A673 (cell line): ENCODE measurements at regions not wholly inside any gene's neighbourhood (a gene's known extent, or its start where the extent isn't known, plus 50 kb on each side); places are given as distances from the start of the nearest gene placed in this dataset.

ENCODE experiments used
- BruUV-seq: library from RNA; stranded (reverse); fragments of 400-500 nt; replicated peaks from 2 replicates; lab custom pipeline; 2021; lab: Mats Ljungman, UMichigan
- CTCF ChIA-PET: fragments of 300-600 bp; sonication (Branson Sonifier 250); formaldehyde crosslinking; loops from one replicate; lab custom pipeline; 2022; ENCODE audit warnings: antibody characterized with exemption; lab: Charles Lee
- POLR2A ChIA-PET: fragments of 300-600 bp; sonication (Branson Sonifier 250); formaldehyde crosslinking; loops from one replicate; lab custom pipeline; 2022; ENCODE audit warnings: antibody characterized with exemption; ENCODE audit not compliant: low non-redundant PET; lab: Charles Lee
- DNase-seq: peaks from one replicate; pipeline ENCODE4 v3.0.0-alpha.2; 2015; ENCODE audit warnings: low spot score
- H3K27ac ChIP-seq: fragments of 200-600 bp; sonication (generic); 2 replicates; pipeline ENCODE4 v1.5.1; 2016; ENCODE audit warnings: mixed run types, low read depth, mild to moderate bottlenecking, mixed read lengths, antibody characterized with exemption, low read length; ENCODE audit not compliant: poor library complexity, severe bottlenecking
- H3K27me3 ChIP-seq: fragments of 200-600 bp; sonication (generic); replicated peaks from 2 replicates; pipeline ENCODE4 v1.6.1; 2017; ENCODE audit warnings: mixed run types, low read depth, mild to moderate bottlenecking, mixed read lengths, antibody characterized with exemption, low read length; ENCODE audit not compliant: insufficient read depth, poor library complexity
- H3K36me3 ChIP-seq: fragments of 200-600 bp; sonication (generic); 2 replicates; pipeline ENCODE4 v1.6.1; 2016; ENCODE audit warnings: mixed run types, mild to moderate bottlenecking, mixed read lengths, antibody characterized with exemption, low read length; ENCODE audit not compliant: insufficient read depth, poor library complexity, severe bottlenecking
- H3K4me1 ChIP-seq: fragments of 200-600 bp; sonication (generic); 2 replicates; pipeline ENCODE4 v1.6.1; 2017; ENCODE audit warnings: mixed run types, mild to moderate bottlenecking, mixed read lengths, antibody characterized with exemption, low read length; ENCODE audit not compliant: insufficient read depth, poor library complexity, severe bottlenecking
- H3K4me3 ChIP-seq: fragments of 200-600 bp; sonication (generic); 2 replicates; pipeline ENCODE4 v1.5.1; 2016; ENCODE audit warnings: low read depth, mixed run types, mild to moderate bottlenecking, mixed read lengths, low read length; ENCODE audit not compliant: poor library complexity, severe bottlenecking
- H3K9me3 ChIP-seq: fragments of 200-600 bp; sonication (generic); 2 replicates; pipeline ENCODE4 v1.6.1; 2016; ENCODE audit warnings: mixed run types, low read depth, mild to moderate bottlenecking, mixed read lengths, antibody characterized with exemption, low read length; ENCODE audit not compliant: poor library complexity, severe bottlenecking
- EZH2 ChIP-seq: fragments of 200-600 bp; sonication (generic); IDR thresholded peaks from 2 replicates; pipeline ENCODE4 v1.6.1; 2017; ENCODE audit warnings: borderline replicate concordance, low read depth, mild to moderate bottlenecking, mixed read lengths, antibody characterized with exemption, low read length; ENCODE audit not compliant: poor library complexity, severe bottlenecking
- intact Hi-C: fragments of 100-400 bp; cut with micrococcal nuclease; formaldehyde crosslinking; loops from one replicate; pipeline ENCODE4 v1.10.0; 2022; ENCODE audit not compliant: unreplicated experiment
- TF ChIP-seq, protein P1 (sequence below): fragments of 300-800, 200-600 bp; sonication (generic); conservative IDR thresholded peaks from 2 replicates; pipeline ENCODE4 v1.5.1; 2017; ENCODE audit warnings: low read depth, mild to moderate bottlenecking, antibody characterized with exemption, low read length, moderate library complexity, mixed read lengths

DNA sequence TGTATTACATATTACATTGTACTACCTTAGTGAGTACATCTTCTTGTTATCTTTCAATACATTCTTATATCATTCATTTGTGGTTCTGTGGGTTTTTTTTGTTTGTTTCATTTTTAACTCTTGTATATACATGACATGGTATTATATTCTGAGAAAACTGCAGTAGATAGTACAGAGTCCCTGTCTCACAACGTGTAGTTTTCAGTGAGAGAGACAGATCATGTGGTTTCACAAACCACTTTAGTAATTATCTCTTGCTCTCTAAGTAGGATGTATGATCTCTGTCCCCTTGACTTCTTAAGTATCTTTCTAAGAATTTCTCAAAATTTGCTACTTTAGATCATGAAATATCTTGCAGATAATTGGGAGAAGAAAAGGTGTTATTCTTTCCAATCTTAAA, 745.9 kb upstream of the CDH9 start:
- CTCF ChIA-PET = no interaction called here
- POLR2A ChIA-PET = no interaction called here

DNA sequence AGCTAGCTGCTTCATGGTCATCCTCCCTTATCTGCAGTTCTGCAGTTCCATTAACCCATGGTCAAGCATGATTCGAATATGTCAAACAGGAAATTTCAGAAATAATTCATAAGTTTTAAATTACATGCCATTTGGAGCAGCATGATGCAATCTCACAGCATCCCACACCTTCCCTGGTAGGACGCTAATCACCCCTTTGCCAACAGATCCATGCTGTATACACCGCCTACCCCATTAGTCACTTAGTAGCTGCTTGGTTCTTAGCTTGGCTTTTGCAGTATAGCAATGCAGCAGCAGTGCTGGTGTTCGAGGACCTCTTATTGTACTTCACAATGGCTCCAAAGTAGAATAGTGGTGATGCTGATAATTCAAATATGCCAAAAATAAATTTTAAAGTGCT, 739.7 kb upstream of the CDH9 start:
- intact Hi-C loops = no loop called here
- CTCF ChIA-PET = no interaction called here
- TF ChIP-seq, protein P1, sequence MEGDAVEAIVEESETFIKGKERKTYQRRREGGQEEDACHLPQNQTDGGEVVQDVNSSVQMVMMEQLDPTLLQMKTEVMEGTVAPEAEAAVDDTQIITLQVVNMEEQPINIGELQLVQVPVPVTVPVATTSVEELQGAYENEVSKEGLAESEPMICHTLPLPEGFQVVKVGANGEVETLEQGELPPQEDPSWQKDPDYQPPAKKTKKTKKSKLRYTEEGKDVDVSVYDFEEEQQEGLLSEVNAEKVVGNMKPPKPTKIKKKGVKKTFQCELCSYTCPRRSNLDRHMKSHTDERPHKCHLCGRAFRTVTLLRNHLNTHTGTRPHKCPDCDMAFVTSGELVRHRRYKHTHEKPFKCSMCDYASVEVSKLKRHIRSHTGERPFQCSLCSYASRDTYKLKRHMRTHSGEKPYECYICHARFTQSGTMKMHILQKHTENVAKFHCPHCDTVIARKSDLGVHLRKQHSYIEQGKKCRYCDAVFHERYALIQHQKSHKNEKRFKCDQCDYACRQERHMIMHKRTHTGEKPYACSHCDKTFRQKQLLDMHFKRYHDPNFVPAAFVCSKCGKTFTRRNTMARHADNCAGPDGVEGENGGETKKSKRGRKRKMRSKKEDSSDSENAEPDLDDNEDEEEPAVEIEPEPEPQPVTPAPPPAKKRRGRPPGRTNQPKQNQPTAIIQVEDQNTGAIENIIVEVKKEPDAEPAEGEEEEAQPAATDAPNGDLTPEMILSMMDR = no peak
- TF ChIP-seq EZH2 = no peak

More for the DNA sequence above, 745.9 kb upstream of the CDH9 start:
- H3K36me3 ChIP-seq = no peaks in the 10 kb centered on the region
- intact Hi-C loops = no loop called here
- no peaks in the 10 kb centered on the region for H3K27me3 ChIP-seq
- BruUV-seq = no TSS peak
- H3K27ac ChIP-seq = no peak overlapping the region
- no peaks in the 10 kb centered on the region for H3K9me3 ChIP-seq
- no peak for TF ChIP-seq EZH2
- TF ChIP-seq, protein P1 = no peak
- no peak overlapping the region for H3K4me3 ChIP-seq
- DNase-seq = no peak
- no peaks in the 10 kb centered on the region for H3K4me1 ChIP-seq

DNA sequence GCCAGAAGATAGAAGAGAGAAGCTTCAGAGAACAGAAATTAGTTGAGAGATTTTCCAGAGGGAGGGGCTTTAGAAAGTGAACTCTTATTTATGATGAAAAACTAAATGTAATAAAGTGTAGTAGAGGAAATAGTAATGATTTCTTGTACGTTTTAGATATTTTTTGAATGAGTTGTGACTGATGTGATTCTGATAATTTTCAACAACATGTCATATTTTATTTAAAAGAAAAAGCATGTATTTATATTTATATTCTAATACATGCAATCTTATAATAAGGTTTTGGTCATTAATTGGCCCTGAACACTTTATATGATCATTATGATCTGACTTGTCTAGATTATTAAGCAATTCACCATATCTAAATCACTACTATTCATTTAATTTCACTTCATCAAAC, 735.2 kb upstream of the CDH9 start:
- POLR2A ChIA-PET = no interaction called here
- CTCF ChIA-PET = no interaction called here

More for the DNA sequence above, 739.7 kb upstream of the CDH9 start:
- no peaks in the 10 kb centered on the region for H3K4me1 ChIP-seq
- H3K27me3 ChIP-seq = no peaks in the 10 kb centered on the region
- no TSS peak for BruUV-seq
- no peak overlapping the region for H3K4me3 ChIP-seq
- DNase-seq = no peak
- H3K9me3 ChIP-seq = no peaks in the 10 kb centered on the region
- no peaks in the 10 kb centered on the region for H3K36me3 ChIP-seq
- POLR2A ChIA-PET = no interaction called here
- H3K27ac ChIP-seq = no peak overlapping the region

More for the DNA sequence above, 735.2 kb upstream of the CDH9 start:
- DNase-seq = no peak
- Histone ChIP-seq H3K9me3 (no peaks in the 10 kb centered on the region), H3K27me3 (no peaks in the 10 kb centered on the region), H3K36me3 (no peaks in the 10 kb centered on the region), H3K4me3 (no peak overlapping the region), H3K4me1 (no peaks in the 10 kb centered on the region), H3K27ac (no peak overlapping the region)
- no TSS peak for BruUV-seq
- TF ChIP-seq, protein P1 = no peak
- TF ChIP-seq EZH2 = no peak
- intact Hi-C loops = no loop called here
